GM23338 (cell line): ENCODE measurements at regions not wholly inside any gene's neighbourhood (a gene's known extent, or its start where the extent isn't known, plus 50 kb on each side); places are given as distances from the start of the nearest gene placed in this dataset.

Source experiments
- ATAC-seq: fragments of 200-7000 bp; cut with Tn5 transposase; 3 replicates; pipeline ENCODE4 v1.9.1; 2020
- DNase-seq: peaks from one replicate; pipeline ENCODE4 v3.0.0-alpha.2; 2015; ENCODE audit warnings: low spot score
- H2AFZ ChIP-seq: fragments of 200-600 bp; sonication (generic); 2 replicates; pipeline ENCODE4 v1.8.0; 2016; ENCODE audit warnings: antibody characterized with exemption, mild to moderate bottlenecking, moderate library complexity
- H3F3A ChIP-seq: fragments of 200-600 bp; sonication (generic); replicated peaks from 2 replicates; pipeline ENCODE4 v1.8.0; 2017; ENCODE audit warnings: antibody characterized with exemption, mixed run types, low read depth
- H3K27ac ChIP-seq: fragments of 200-600 bp; sonication (generic); 2 replicates; pipeline ENCODE4 v1.6.1; 2016; ENCODE audit warnings: low read depth
- H3K27me3 ChIP-seq: fragments of 200-600 bp; sonication (generic); 2 replicates; pipeline ENCODE4 v1.8.0; 2016; ENCODE audit warnings: mild to moderate bottlenecking, mixed run types, moderate library complexity; ENCODE audit not compliant: insufficient read depth
- H3K36me3 ChIP-seq: fragments of 200-600 bp; sonication (generic); 2 replicates; pipeline ENCODE4 v1.8.0; 2016; ENCODE audit warnings: mild to moderate bottlenecking; ENCODE audit not compliant: insufficient read depth
- H3K4me1 ChIP-seq: fragments of 200-600 bp; sonication (generic); 2 replicates; pipeline ENCODE4 v1.8.0; 2016; ENCODE audit warnings: mild to moderate bottlenecking, moderate library complexity; ENCODE audit not compliant: insufficient read depth
- H3K4me2 ChIP-seq: fragments of 200-600 bp; sonication (generic); 2 replicates; pipeline ENCODE4 v1.7.1; 2017; ENCODE audit warnings: mixed run types
- H3K4me3 ChIP-seq: fragments of 200-600 bp; sonication (generic); 2 replicates; pipeline ENCODE4 v1.6.1; 2016; ENCODE audit warnings: mixed run types
- H3K79me2 ChIP-seq: fragments of 200-600 bp; sonication (generic); replicated peaks from 2 replicates; pipeline ENCODE4 v1.8.0; 2017; ENCODE audit warnings: mild to moderate bottlenecking; ENCODE audit not compliant: insufficient read depth
- H3K9me2 ChIP-seq: fragments of 200-600 bp; sonication (generic); 2 replicates; pipeline ENCODE4 v1.8.0; 2017; ENCODE audit not compliant: insufficient read depth
- H4K20me1 ChIP-seq: fragments of 200-600 bp; sonication (generic); replicated peaks from 2 replicates; pipeline ENCODE4 v1.8.0; 2017; ENCODE audit warnings: mild to moderate bottlenecking; ENCODE audit not compliant: insufficient read depth
- H3K27ac Mint-ChIP-seq: 2 replicates; pipeline ENCODE4 v1.8.0; 2020; ENCODE audit warnings: inconsistent platforms, mild to moderate bottlenecking, moderate library complexity, mixed read lengths
- H3K27me3 Mint-ChIP-seq: 3 replicates; pipeline ENCODE4 v1.8.0; 2022; ENCODE audit warnings: low read depth, mild to moderate bottlenecking, moderate library complexity, mixed read lengths, inconsistent platforms; ENCODE audit not compliant: insufficient read depth, poor library complexity
- H3K36me3 Mint-ChIP-seq: 3 replicates; pipeline ENCODE4 v1.8.0; 2021; ENCODE audit warnings: low read depth, mild to moderate bottlenecking, inconsistent platforms, moderate library complexity, mixed read lengths
- H3K4me1 Mint-ChIP-seq: 3 replicates; pipeline ENCODE4 v1.8.0; 2020; ENCODE audit warnings: mild to moderate bottlenecking, inconsistent platforms, mixed read lengths
- H3K4me3 Mint-ChIP-seq: 3 replicates; pipeline ENCODE4 v1.8.0; 2021; ENCODE audit warnings: moderate library complexity, mild to moderate bottlenecking, inconsistent platforms, mixed read lengths
- H3K9me3 Mint-ChIP-seq: 3 replicates; pipeline ENCODE4 v1.8.0; 2020; ENCODE audit warnings: moderate library complexity, mild to moderate bottlenecking, inconsistent platforms, mixed read lengths
- CREB1 ChIP-seq: fragments of 250-450 bp; sonication (Bioruptor Pico); IDR thresholded peaks from 2 replicates; pipeline ENCODE4 v1.5.0; 2020; ENCODE audit warnings: low read depth, mild to moderate bottlenecking, moderate library complexity
- CTCF ChIP-seq, 2 experiments: fragments of 200-600 bp in 1 of 2; sonication (generic) in 1 of 2; conservative IDR thresholded peaks; 2 replicates each; pipeline versions ENCODE4 v1.5.1 to v1.6.1; 2016 to 2017; ENCODE audit warnings: antibody characterized with exemption in 2 of 2, low read depth in 2 of 2, mild to moderate bottlenecking in 2 of 2, moderate library complexity in 1 of 2
- ETS1 ChIP-seq: IDR thresholded peaks from 2 replicates; pipeline ENCODE4 v1.6.1; 2016; ENCODE audit warnings: antibody characterized with exemption
- EZH2 ChIP-seq: fragments of 200-600 bp; sonication (generic); IDR thresholded peaks from one replicate; pipeline ENCODE4 v1.8.0; 2017; ENCODE audit warnings: antibody characterized with exemption, mild to moderate bottlenecking, low read depth; ENCODE audit not compliant: unreplicated experiment
- EZH2phosphoT487 ChIP-seq: fragments of 200-600 bp; sonication (generic); IDR thresholded peaks from one replicate; pipeline ENCODE4 v1.8.1; 2018; ENCODE audit warnings: antibody characterized with exemption; ENCODE audit not compliant: unreplicated experiment
- JUNB ChIP-seq: IDR thresholded peaks from one replicate; pipeline ENCODE4 v1.6.1; 2016; ENCODE audit warnings: antibody characterized with exemption; ENCODE audit not compliant: unreplicated experiment
- NANOG ChIP-seq: IDR thresholded peaks from 2 replicates; pipeline ENCODE4 v1.6.1; 2016; ENCODE audit warnings: antibody characterized with exemption, borderline replicate concordance
- POLR2AphosphoS5 ChIP-seq: IDR thresholded peaks from 2 replicates; pipeline ENCODE4 v1.6.1; 2016; ENCODE audit warnings: antibody characterized with exemption, low read depth
- REST ChIP-seq: IDR thresholded peaks from one replicate; pipeline ENCODE4 v1.6.1; 2018; ENCODE audit warnings: antibody characterized with exemption; ENCODE audit not compliant: unreplicated experiment
- STAT1 ChIP-seq: IDR thresholded peaks from one replicate; pipeline ENCODE4 v1.6.1; 2016; ENCODE audit warnings: antibody characterized with exemption; ENCODE audit not compliant: unreplicated experiment
- ZNF114 ChIP-seq: fragments of 250-450 bp; sonication (Bioruptor Pico); IDR thresholded peaks from 2 replicates; pipeline ENCODE4 v1.5.0; 2020; ENCODE audit warnings: mild to moderate bottlenecking, moderate library complexity
- ZNF331 ChIP-seq: fragments of 250-450 bp; sonication (Bioruptor Pico); IDR thresholded peaks from 2 replicates; pipeline ENCODE4 v1.5.0; 2020; ENCODE audit warnings: low read depth, mild to moderate bottlenecking, moderate library complexity
- ZNF462 ChIP-seq: fragments of 250-450 bp; sonication (Bioruptor Pico); IDR thresholded peaks from 2 replicates; pipeline ENCODE4 v1.5.0; 2020; ENCODE audit warnings: mild to moderate bottlenecking, moderate library complexity

- DNase-seq: no peak
- Mint-ChIP-seq H3K27ac (no peak overlapping the region), H3K9me3 (no peaks in the 10 kb centered on the region; the same call in 2 of the 3 replicates), H3K4me1 (peaks cover 2% of the 10 kb centered on the region; the same call in 1 of the 3 replicates), H3K27me3 (no peaks in the 10 kb centered on the region), H3K4me3 (no peak overlapping the region), H3K36me3 (no peaks in the 10 kb centered on the region; the same call in 2 of the 3 replicates)
- no peak for TF ChIP-seq EZH2
- no peak for TF ChIP-seq EZH2phosphoT487
- TF ChIP-seq REST: no peak
- no peak for TF ChIP-seq NANOG
- no peak for TF ChIP-seq ETS1
- no peak for TF ChIP-seq CREB1 (CRISPR knock-in tag)
- no peak for TF ChIP-seq ZNF331 (CRISPR knock-in tag)
- no peak for TF ChIP-seq STAT1
- TF ChIP-seq CTCF (conservative IDR thresholded peaks at IDR 0.05; ENCODE audit: low read depth in 2 of 2): no peak
- no peak for TF ChIP-seq ZNF114 (CRISPR knock-in tag)
- no peak for TF ChIP-seq POLR2AphosphoS5
- TF ChIP-seq ZNF462 (CRISPR knock-in tag): no peak
- no peak for TF ChIP-seq JUNB
- no peaks in the 10 kb centered on the region for H3K27me3 ChIP-seq
- H4K20me1 ChIP-seq: no peaks in the 10 kb centered on the region
- H3K9me2 ChIP-seq: 0 out of 2 replicates have a peak, but pooled peaks cover 6% of the 10 kb centered on the region
- H3K4me2 ChIP-seq: no peak overlapping the region
- no peak overlapping the region for H3K27ac ChIP-seq
- H2AFZ ChIP-seq: no peak overlapping the region
- H3K4me3 ChIP-seq: no peak overlapping the region
- ATAC-seq: no peak
- H3K36me3 ChIP-seq: no peaks in the 10 kb centered on the region
- no peaks in the 10 kb centered on the region for H3K79me2 ChIP-seq
- no peaks in the 10 kb centered on the region for H3F3A ChIP-seq
- H3K4me1 ChIP-seq: no peaks in the 10 kb centered on the region
Observed at GRCh38 chr6:85395746-85396145, 54.1 kb upstream of the NT5E start.
